Endodermal cell (in vitro differentiated cells): ENCODE measurements at regions not wholly inside any gene's neighbourhood (a gene's known extent, or its start where the extent isn't known, plus 50 kb on each side); places are given as distances from the start of the nearest gene placed in this dataset.

Source experiments
- DNase-seq: peaks from one replicate; pipeline ENCODE4 v3.0.0-alpha.2; 2017
- H3K27ac ChIP-seq: 2 replicates; pipeline ENCODE4 v1.5.1; 2013; ENCODE audit warnings: mild to moderate bottlenecking, low read depth, low read length, moderate library complexity
- H3K27me3 ChIP-seq: 2 replicates; pipeline ENCODE4 v1.6.1; 2013; ENCODE audit warnings: mild to moderate bottlenecking, low read length, moderate library complexity; ENCODE audit not compliant: insufficient read depth, control insufficient read depth, poor library complexity, severe bottlenecking
- H3K36me3 ChIP-seq: 2 replicates; pipeline ENCODE4 v1.7.0; 2013; ENCODE audit warnings: mild to moderate bottlenecking, low read length, moderate library complexity; ENCODE audit not compliant: control insufficient read depth, insufficient read depth
- H3K4me1 ChIP-seq: one replicate; pipeline ENCODE4 v1.7.0; 2013; ENCODE audit warnings: low read length; ENCODE audit not compliant: control insufficient read depth, insufficient read depth
- H3K4me3 ChIP-seq: 2 replicates; pipeline ENCODE4 v1.5.1; 2013; ENCODE audit warnings: mild to moderate bottlenecking, low read length, moderate library complexity
- H3K9ac ChIP-seq: 2 replicates; pipeline ENCODE4 v1.6.1; 2013; ENCODE audit warnings: mild to moderate bottlenecking, low read length, moderate library complexity; ENCODE audit not compliant: poor library complexity, severe bottlenecking; ENCODE audit errors: extremely low read depth
- H3K9me3 ChIP-seq: 2 replicates; pipeline ENCODE4 v1.6.1; 2013; ENCODE audit warnings: mild to moderate bottlenecking, low read length, moderate library complexity; ENCODE audit not compliant: control insufficient read depth
- H3K27ac Mint-ChIP-seq: 2 replicates; pipeline ENCODE4 v1.8.0; 2020; ENCODE audit warnings: mixed read lengths
- H3K27me3 Mint-ChIP-seq: 2 replicates; pipeline ENCODE4 v1.8.0; 2021; ENCODE audit warnings: mild to moderate bottlenecking, mixed read lengths; ENCODE audit not compliant: insufficient read depth
- H3K36me3 Mint-ChIP-seq: 2 replicates; pipeline ENCODE4 v1.8.0; 2020; ENCODE audit warnings: low read depth, mixed read lengths
- H3K4me1 Mint-ChIP-seq: 2 replicates; pipeline ENCODE4 v1.8.0; 2020; ENCODE audit warnings: mixed read lengths
- H3K4me3 Mint-ChIP-seq: 2 replicates; pipeline ENCODE4 v1.8.0; 2020; ENCODE audit warnings: mild to moderate bottlenecking, moderate library complexity, mixed read lengths
- H3K9me3 Mint-ChIP-seq: 2 replicates; pipeline ENCODE4 v1.8.0; 2020; ENCODE audit warnings: mild to moderate bottlenecking, mixed read lengths
- WGBS, 2 experiments: methylation state at CpG; one replicate each; pipeline versions ENCODE4 v1.1.5 to v1.1.7; 2013; ENCODE audit warnings: missing lambda C conversion rate in 2 of 2, mixed read lengths in 1 of 2; ENCODE audit not compliant: insufficient coverage in 1 of 2, insufficient read length in 1 of 2; 5-methylcytosine and 5-hydroxymethylcytosine counted together
- TF ChIP-seq, protein P1 (sequence below): fragments of 200-600 bp; sonication (generic); conservative IDR thresholded peaks from 2 replicates; pipeline ENCODE4 v1.5.0; 2021; ENCODE audit warnings: antibody characterized with exemption, mild to moderate bottlenecking

DNA sequence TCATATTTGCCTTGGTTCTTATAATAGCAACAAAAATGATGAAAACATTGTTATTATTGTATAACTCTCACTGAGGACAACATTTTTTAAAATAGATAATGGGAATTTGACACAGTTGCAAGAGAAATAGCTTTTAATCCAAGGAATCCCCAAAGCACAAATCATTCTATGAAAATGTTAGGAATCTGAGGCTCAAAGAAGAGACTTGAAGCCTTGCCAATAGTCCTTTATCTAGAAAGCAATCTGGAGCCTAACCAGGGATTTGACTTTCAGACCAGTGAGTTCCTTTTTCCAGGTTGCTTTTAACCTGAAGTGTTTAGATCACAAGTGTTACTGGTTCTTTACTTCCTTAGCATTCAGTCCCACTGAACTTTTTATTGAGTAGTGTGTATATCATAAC, 574.5 kb upstream of the ZEB2 start:
- Histone ChIP-seq H3K27ac (no peak overlapping the region), H3K9ac (no peak overlapping the region), H3K4me3 (no peak overlapping the region), H3K4me1 (no peaks in the 10 kb centered on the region), H3K36me3 (no peaks in the 10 kb centered on the region), H3K27me3 (no peaks in the 10 kb centered on the region), H3K9me3 (no peaks in the 10 kb centered on the region)
- Mint-ChIP-seq H3K36me3 (peaks cover 3% of the 10 kb centered on the region), H3K4me3 (no peak overlapping the region), H3K4me1 (no peaks in the 10 kb centered on the region), H3K27me3 (no peaks in the 10 kb centered on the region), H3K9me3 (peaks cover 5% of the 10 kb centered on the region), H3K27ac (no peak overlapping the region)
- DNase-seq, result no peak
- TF ChIP-seq, protein P1, sequence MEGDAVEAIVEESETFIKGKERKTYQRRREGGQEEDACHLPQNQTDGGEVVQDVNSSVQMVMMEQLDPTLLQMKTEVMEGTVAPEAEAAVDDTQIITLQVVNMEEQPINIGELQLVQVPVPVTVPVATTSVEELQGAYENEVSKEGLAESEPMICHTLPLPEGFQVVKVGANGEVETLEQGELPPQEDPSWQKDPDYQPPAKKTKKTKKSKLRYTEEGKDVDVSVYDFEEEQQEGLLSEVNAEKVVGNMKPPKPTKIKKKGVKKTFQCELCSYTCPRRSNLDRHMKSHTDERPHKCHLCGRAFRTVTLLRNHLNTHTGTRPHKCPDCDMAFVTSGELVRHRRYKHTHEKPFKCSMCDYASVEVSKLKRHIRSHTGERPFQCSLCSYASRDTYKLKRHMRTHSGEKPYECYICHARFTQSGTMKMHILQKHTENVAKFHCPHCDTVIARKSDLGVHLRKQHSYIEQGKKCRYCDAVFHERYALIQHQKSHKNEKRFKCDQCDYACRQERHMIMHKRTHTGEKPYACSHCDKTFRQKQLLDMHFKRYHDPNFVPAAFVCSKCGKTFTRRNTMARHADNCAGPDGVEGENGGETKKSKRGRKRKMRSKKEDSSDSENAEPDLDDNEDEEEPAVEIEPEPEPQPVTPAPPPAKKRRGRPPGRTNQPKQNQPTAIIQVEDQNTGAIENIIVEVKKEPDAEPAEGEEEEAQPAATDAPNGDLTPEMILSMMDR, result no peak

DNA sequence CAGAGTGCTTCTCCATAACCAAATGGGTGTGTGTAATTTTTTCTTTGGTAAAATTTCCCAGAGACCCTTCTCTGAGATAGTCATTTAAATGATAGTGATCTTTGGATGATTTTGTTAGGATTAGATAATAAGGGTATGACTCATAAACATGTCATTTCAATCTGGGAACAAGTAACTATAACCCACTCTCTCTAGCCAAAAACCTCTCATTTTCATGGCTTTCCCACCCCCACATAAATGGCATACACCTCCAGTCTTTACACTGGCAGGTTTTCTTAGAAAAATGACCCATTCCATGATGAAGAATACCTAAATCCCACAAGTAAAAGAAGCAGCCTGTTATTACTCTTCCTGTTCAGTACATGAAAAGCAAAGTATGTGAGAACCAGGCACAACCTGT, 572.0 kb upstream of the ZEB2 start:
- no peak overlapping the region for H3K4me3 Mint-ChIP-seq
- no peaks in the 10 kb centered on the region for H3K4me1 ChIP-seq

DNA sequence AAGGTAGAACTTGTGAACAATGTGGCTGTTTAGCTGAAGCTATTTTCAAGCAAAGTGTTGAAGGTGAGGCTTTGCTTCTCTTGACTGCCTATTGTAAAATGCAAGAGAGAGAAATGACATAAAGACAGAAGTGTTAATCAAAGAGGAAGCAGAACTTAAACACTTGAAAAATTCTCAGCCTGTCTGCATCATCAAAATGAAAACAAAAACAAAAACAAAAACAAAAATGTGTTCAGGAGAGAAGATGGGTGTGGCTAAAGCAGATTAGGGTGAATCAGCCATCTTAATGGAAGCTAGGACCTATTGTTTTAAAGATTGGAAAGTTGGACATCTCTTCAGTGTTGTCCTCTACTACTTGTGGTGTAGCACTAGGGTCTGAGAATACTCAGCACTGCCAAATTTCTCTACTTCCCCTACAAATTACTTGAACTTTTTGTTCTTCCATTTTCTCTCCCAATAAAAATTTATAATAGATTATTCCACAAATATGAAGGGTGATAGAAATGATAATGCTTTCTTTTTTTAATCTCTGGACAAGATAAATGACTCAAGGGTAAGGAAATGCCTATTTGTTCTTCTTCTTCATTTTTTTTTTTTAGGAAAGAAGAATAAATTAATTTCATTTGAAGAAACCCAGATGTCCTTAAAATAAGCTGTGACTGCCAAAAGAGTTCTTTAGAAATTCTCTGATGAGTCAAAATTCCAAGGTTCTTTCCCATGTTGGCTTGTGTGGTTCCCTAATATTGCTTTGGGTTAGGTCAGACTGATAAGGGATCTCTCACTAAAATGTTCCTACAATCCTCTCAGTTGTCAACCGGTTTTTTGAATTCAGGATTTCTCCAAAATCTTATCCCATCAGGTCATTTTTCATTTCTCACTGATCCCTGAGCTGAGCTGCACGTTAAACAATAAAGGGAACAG, 571.2 kb upstream of the ZEB2 start:
- Histone ChIP-seq H3K9ac (no peak overlapping the region), H3K9me3 (no peaks in the 10 kb centered on the region), H3K4me3 (no peak overlapping the region), H3K36me3 (no peaks in the 10 kb centered on the region), H3K27me3 (no peaks in the 10 kb centered on the region), H3K4me1 (no peaks in the 10 kb centered on the region), H3K27ac (no peak overlapping the region)
- WGBS, 2 experiments, result 64 to 100% methylated on average over 1 of the region's 2 CpGs
- TF ChIP-seq, protein P1, result no peak
- Mint-ChIP-seq H3K4me3 (no peak overlapping the region), H3K27me3 (no peaks in the 10 kb centered on the region), H3K36me3 (peaks cover 3% of the 10 kb centered on the region), H3K9me3 (peaks cover 5% of the 10 kb centered on the region), H3K4me1 (no peaks in the 10 kb centered on the region), H3K27ac (no peak overlapping the region)
- no peak for DNase-seq

More for the DNA sequence above, 572.0 kb upstream of the ZEB2 start:
- Mint-ChIP-seq H3K27me3 (no peaks in the 10 kb centered on the region), H3K27ac (no peak overlapping the region), H3K9me3 (peaks cover 5% of the 10 kb centered on the region), H3K36me3 (peaks cover 3% of the 10 kb centered on the region), H3K4me1 (no peaks in the 10 kb centered on the region)
- Histone ChIP-seq H3K36me3 (no peaks in the 10 kb centered on the region), H3K9me3 (no peaks in the 10 kb centered on the region), H3K4me3 (no peak overlapping the region), H3K9ac (no peak overlapping the region), H3K27ac (no peak overlapping the region), H3K27me3 (no peaks in the 10 kb centered on the region)
- no peak for DNase-seq
- TF ChIP-seq, protein P1, result no peak
